Progenitor cell of endocrine pancreas (in vitro differentiated cells): ENCODE measurements at regions not wholly inside any gene's neighbourhood (a gene's known extent, or its start where the extent isn't known, plus 50 kb on each side); places are given as distances from the start of the nearest gene placed in this dataset.

Source experiments
- DNase-seq: peaks from one replicate; pipeline ENCODE4 v3.0.0; 2021; ENCODE audit warnings: low spot score; ENCODE audit not compliant: unreplicated experiment
- H3K27ac Mint-ChIP-seq: 2 replicates; pipeline ENCODE4 v1.8.0; 2021; ENCODE audit warnings: mild to moderate bottlenecking, moderate library complexity, mixed read lengths
- H3K27me3 Mint-ChIP-seq: 2 replicates; pipeline ENCODE4 v1.8.0; 2021; ENCODE audit warnings: mixed read lengths
- H3K36me3 Mint-ChIP-seq: 2 replicates; pipeline ENCODE4 v1.8.0; 2022; ENCODE audit warnings: mixed read lengths; ENCODE audit not compliant: insufficient read depth
- H3K4me1 Mint-ChIP-seq: 2 replicates; pipeline ENCODE4 v1.8.0; 2021; ENCODE audit warnings: low read depth, mixed read lengths
- H3K4me3 Mint-ChIP-seq: 2 replicates; pipeline ENCODE4 v1.8.0; 2021; ENCODE audit warnings: low read depth, mild to moderate bottlenecking, moderate library complexity, mixed read lengths
- H3K9me3 Mint-ChIP-seq: 2 replicates; pipeline ENCODE4 v1.8.0; 2021; ENCODE audit warnings: low read depth, mixed read lengths
- CTCF ChIP-seq: fragments of 200-600 bp; sonication (generic); IDR thresholded peaks from one replicate; pipeline ENCODE4 v1.5.0; 2021; ENCODE audit warnings: antibody characterized with exemption, mild to moderate bottlenecking; ENCODE audit not compliant: unreplicated experiment

GRCh38 chr3:147939839-147940238 lies 530.7 kb downstream of the ZIC1 start:
- no peak for TF ChIP-seq CTCF
- Mint-ChIP-seq H3K27ac (no peak overlapping the region), H3K9me3 (no peaks in the 10 kb centered on the region), H3K27me3 (no peaks in the 10 kb centered on the region), H3K4me1 (peaks cover 6% of the 10 kb centered on the region), H3K4me3 (peak overlapping the region; percentile 4), H3K36me3 (no peaks in the 10 kb centered on the region)
- DNase-seq = no peak

GRCh38 chr3:147940405-147941193 lies 531.4 kb downstream of the ZIC1 start:
- no peak for DNase-seq
- no peak for TF ChIP-seq CTCF
- no peaks in the 10 kb centered on the region for H3K9me3 Mint-ChIP-seq
- peaks cover 6% of the 10 kb centered on the region for H3K4me1 Mint-ChIP-seq
- H3K27ac Mint-ChIP-seq = no peak overlapping the region
- no peaks in the 10 kb centered on the region for H3K36me3 Mint-ChIP-seq
- H3K27me3 Mint-ChIP-seq = no peaks in the 10 kb centered on the region
- H3K4me3 Mint-ChIP-seq = no peak overlapping the region

GRCh38 chr3:147941969-147942368 lies 532.8 kb downstream of the ZIC1 start:
- no peak for TF ChIP-seq CTCF
- H3K4me3 Mint-ChIP-seq = no peak overlapping the region
- H3K4me1 Mint-ChIP-seq = peaks cover 7% of the 10 kb centered on the region

GRCh38 chr3:147943265-147943945 lies 534.2 kb downstream of the ZIC1 start:
- no peaks in the 10 kb centered on the region for H3K9me3 Mint-ChIP-seq
- DNase-seq = no peak
- peak overlapping the region; percentile 11 for H3K27ac Mint-ChIP-seq
- no peaks in the 10 kb centered on the region for H3K36me3 Mint-ChIP-seq
- H3K4me3 Mint-ChIP-seq = no peak overlapping the region
- H3K4me1 Mint-ChIP-seq = peaks cover 7% of the 10 kb centered on the region
- H3K27me3 Mint-ChIP-seq = no peaks in the 10 kb centered on the region
- TF ChIP-seq CTCF = no peak

More at GRCh38 chr3:147941969-147942368, 532.8 kb downstream of the ZIC1 start:
- H3K36me3 Mint-ChIP-seq = no peaks in the 10 kb centered on the region
- no peak overlapping the region for H3K27ac Mint-ChIP-seq
- DNase-seq = no peak
- H3K27me3 Mint-ChIP-seq = no peaks in the 10 kb centered on the region
- H3K9me3 Mint-ChIP-seq = no peaks in the 10 kb centered on the region

GRCh38 chr3:147945968-147946519 lies 536.9 kb downstream of the ZIC1 start:
- no peaks in the 10 kb centered on the region for H3K36me3 Mint-ChIP-seq
- no peak overlapping the region for H3K4me3 Mint-ChIP-seq

More at GRCh38 chr3:147945968-147946519, 536.9 kb downstream of the ZIC1 start:
- H3K27ac Mint-ChIP-seq = no peak overlapping the region
- no peak for DNase-seq
- no peaks in the 10 kb centered on the region for H3K27me3 Mint-ChIP-seq
- TF ChIP-seq CTCF = peak; percentile 56
- no peaks in the 10 kb centered on the region for H3K9me3 Mint-ChIP-seq
- peaks cover 4% of the 10 kb centered on the region for H3K4me1 Mint-ChIP-seq
